ENCODE measurements at regions not wholly inside any gene's neighbourhood (a gene's known extent, or its start where the extent isn't known, plus 50 kb on each side); places are given as distances from the start of the nearest gene placed in this dataset.

- TF ChIP-seq CTCF (IDR thresholded peaks at IDR 0.05): no peak
- no peaks in the 10 kb centered on the region for H3K9me3 ChIP-seq
- H3K27me3 ChIP-seq: no peaks in the 10 kb centered on the region
- DNase-seq (ENCODE audit: low spot score): no peak
- H3K27ac ChIP-seq: no peak overlapping the region
- H3K4me3 ChIP-seq: no peak overlapping the region
- H3K4me1 ChIP-seq: no peaks in the 10 kb centered on the region
- H3K36me3 ChIP-seq: no peaks in the 10 kb centered on the region
Observed at GRCh38 chr6:67391955-67392354, 1243.1 kb upstream of the ADGRB3 start.

- Histone ChIP-seq H3K4me1 (no peaks in the 10 kb centered on the region), H3K27ac (no peak overlapping the region), H3K4me3 (no peak overlapping the region), H3K36me3 (no peaks in the 10 kb centered on the region), H3K27me3 (no peaks in the 10 kb centered on the region), H3K9me3 (no peaks in the 10 kb centered on the region)
- DNase-seq (ENCODE audit: low spot score): no peak
- no peak for TF ChIP-seq CTCF (IDR thresholded peaks at IDR 0.05)
Observed at GRCh38 chr6:67369679-67370078, 1265.4 kb upstream of the ADGRB3 start.

GRCh38 chr6:67362976-67363375, 1272.1 kb upstream of the ADGRB3 start:
- no peak for TF ChIP-seq CTCF (IDR thresholded peaks at IDR 0.05)
- DNase-seq (ENCODE audit: low spot score): no peak
- no peak overlapping the region for H3K4me3 ChIP-seq
- no peaks in the 10 kb centered on the region for H3K4me1 ChIP-seq
- no peaks in the 10 kb centered on the region for H3K9me3 ChIP-seq
- no peaks in the 10 kb centered on the region for H3K27me3 ChIP-seq
- no peaks in the 10 kb centered on the region for H3K36me3 ChIP-seq
- H3K27ac ChIP-seq: no peak overlapping the region

- no peaks in the 10 kb centered on the region for H3K27me3 ChIP-seq
- DNase-seq (ENCODE audit: low spot score): no peak
- H3K9me3 ChIP-seq: no peaks in the 10 kb centered on the region
- no peak overlapping the region for H3K4me3 ChIP-seq
- TF ChIP-seq CTCF (IDR thresholded peaks at IDR 0.05): no peak
- no peak overlapping the region for H3K27ac ChIP-seq
- no peaks in the 10 kb centered on the region for H3K4me1 ChIP-seq
- no peaks in the 10 kb centered on the region for H3K36me3 ChIP-seq
Observed at GRCh38 chr6:67361264-67361663, 1273.8 kb upstream of the ADGRB3 start.

- H3K27ac ChIP-seq: no peak overlapping the region
- H3K4me1 ChIP-seq: no peaks in the 10 kb centered on the region
- no peaks in the 10 kb centered on the region for H3K36me3 ChIP-seq
- no peaks in the 10 kb centered on the region for H3K27me3 ChIP-seq
- no peak for DNase-seq (ENCODE audit: low spot score)
- H3K9me3 ChIP-seq: no peaks in the 10 kb centered on the region
- H3K4me3 ChIP-seq: no peak overlapping the region
- TF ChIP-seq CTCF (IDR thresholded peaks at IDR 0.05): no peak
Observed at GRCh38 chr6:67358241-67358640, 1276.8 kb upstream of the ADGRB3 start.

- H3K27ac ChIP-seq: no peak overlapping the region
- TF ChIP-seq CTCF (IDR thresholded peaks at IDR 0.05): no peak
- H3K9me3 ChIP-seq: no peaks in the 10 kb centered on the region
- no peak for DNase-seq (ENCODE audit: low spot score)
- H3K4me1 ChIP-seq: no peaks in the 10 kb centered on the region
- H3K27me3 ChIP-seq: no peaks in the 10 kb centered on the region
- H3K4me3 ChIP-seq: no peak overlapping the region
- H3K36me3 ChIP-seq: no peaks in the 10 kb centered on the region
Observed at GRCh38 chr6:67353861-67354260, 1281.2 kb upstream of the ADGRB3 start.

All from right atrium auricular region (tissue), 2 donors.